Smooth muscle cell (in vitro differentiated cells): ENCODE measurements at regions not wholly inside any gene's neighbourhood (a gene's known extent, or its start where the extent isn't known, plus 50 kb on each side); places are given as distances from the start of the nearest gene placed in this dataset.
"Not testable (repeated sequence)": the region's sequence is repeated elsewhere in the genome, so short reads cannot be mapped to it uniquely, and the experiment has no call there.

ENCODE experiments used
- DNase-seq: peaks from one replicate; lab custom pipeline; 2025; ENCODE audit not compliant: unreplicated experiment; lab: John Stamatoyannopoulos, UW
- H2AFZ ChIP-seq: fragments of 200-600 bp; sonication (generic); 2 replicates; pipeline ENCODE4 v1.6.0; 2016; ENCODE audit warnings: antibody characterized with exemption, low read depth, mild to moderate bottlenecking
- H3F3A ChIP-seq: fragments of 200-600 bp; sonication (generic); 2 replicates; pipeline ENCODE4 v1.6.0; 2017; ENCODE audit warnings: antibody characterized with exemption, low read depth
- H3K27ac ChIP-seq: fragments of 200-600 bp; sonication (generic); 2 replicates; pipeline ENCODE4 v1.5.1; 2016; ENCODE audit warnings: low read depth, mild to moderate bottlenecking
- H3K27me3 ChIP-seq: fragments of 200-600 bp; sonication (generic); 2 replicates; pipeline ENCODE4 v1.6.1; 2016; ENCODE audit warnings: low read depth, mild to moderate bottlenecking
- H3K36me3 ChIP-seq: fragments of 200-600 bp; sonication (generic); 2 replicates; pipeline ENCODE4 v1.5.1; 2016; ENCODE audit warnings: low read depth
- H3K4me1 ChIP-seq: fragments of 200-600 bp; sonication (generic); 2 replicates; pipeline ENCODE4 v1.5.1; 2016; ENCODE audit warnings: low read depth
- H3K4me2 ChIP-seq: fragments of 200-600 bp; sonication (generic); 2 replicates; pipeline ENCODE4 v1.6.0; 2016; ENCODE audit warnings: mild to moderate bottlenecking
- H3K4me3 ChIP-seq: fragments of 200-600 bp; sonication (generic); 2 replicates; pipeline ENCODE4 v1.5.1; 2016; ENCODE audit warnings: mild to moderate bottlenecking
- H3K79me2 ChIP-seq: fragments of 200-600 bp; sonication (generic); 2 replicates; pipeline ENCODE4 v1.6.0; 2016; ENCODE audit warnings: low read depth, mild to moderate bottlenecking
- H3K9ac ChIP-seq: fragments of 200-600 bp; sonication (generic); 2 replicates; pipeline ENCODE4 v1.6.0; 2016; ENCODE audit warnings: low read depth
- H3K9me3 ChIP-seq: fragments of 200-600 bp; sonication (generic); replicated peaks from 2 replicates; pipeline ENCODE4 v1.5.1; 2016; ENCODE audit warnings: low read depth
- H4K20me1 ChIP-seq: fragments of 200-600 bp; sonication (generic); 2 replicates; pipeline ENCODE4 v1.6.0; 2016; ENCODE audit warnings: low read depth
- WGBS: methylation state at CpG from one replicate; pipeline ENCODE4 v1.1.7; 2016; ENCODE audit warnings: low lambda C conversion rate; 5-methylcytosine and 5-hydroxymethylcytosine counted together
- TF ChIP-seq, protein P1 (sequence below): fragments of 200-600 bp; sonication (generic); IDR thresholded peaks from 2 replicates; pipeline ENCODE4 v1.5.1; 2017; ENCODE audit warnings: borderline replicate concordance, mild to moderate bottlenecking, antibody characterized with exemption; ENCODE audit not compliant: insufficient read depth, poor library complexity, severe bottlenecking

DNA sequence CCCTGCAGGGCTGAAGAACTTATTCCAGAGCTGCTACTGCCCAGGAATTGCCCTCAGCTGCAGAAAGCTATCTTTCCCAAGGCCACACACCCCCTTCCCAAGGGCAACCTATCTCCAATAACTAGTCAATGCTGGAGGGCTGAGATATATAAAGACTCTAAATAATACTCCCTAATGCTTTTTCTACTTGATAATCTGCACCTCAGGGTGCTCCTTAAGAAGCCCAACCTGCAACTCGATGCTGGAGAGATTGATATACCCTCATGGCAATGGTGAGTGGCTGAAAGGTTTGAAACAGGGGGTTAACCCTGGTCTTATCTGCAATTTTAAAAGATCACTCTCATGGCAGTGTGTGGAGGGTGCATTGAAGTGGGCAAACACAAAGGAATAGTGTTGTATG, 142.7 kb upstream of the APC start:
- whole genome bisulfite sequencing, result 88% methylated on average over 1 of the region's 1 CpG
- H3K9ac ChIP-seq, result no peak overlapping the region
- H2AFZ ChIP-seq, result no peak overlapping the region
- no peaks in the 10 kb centered on the region for H3K36me3 ChIP-seq
- no peaks in the 10 kb centered on the region for H3K9me3 ChIP-seq
- no peak for DNase-seq
- H4K20me1 ChIP-seq, result no peaks in the 10 kb centered on the region
- no peaks in the 10 kb centered on the region for H3K79me2 ChIP-seq
- peaks cover 37% of the 10 kb centered on the region for H3K27me3 ChIP-seq
- no peak overlapping the region for H3K4me2 ChIP-seq
- TF ChIP-seq, protein P1, sequence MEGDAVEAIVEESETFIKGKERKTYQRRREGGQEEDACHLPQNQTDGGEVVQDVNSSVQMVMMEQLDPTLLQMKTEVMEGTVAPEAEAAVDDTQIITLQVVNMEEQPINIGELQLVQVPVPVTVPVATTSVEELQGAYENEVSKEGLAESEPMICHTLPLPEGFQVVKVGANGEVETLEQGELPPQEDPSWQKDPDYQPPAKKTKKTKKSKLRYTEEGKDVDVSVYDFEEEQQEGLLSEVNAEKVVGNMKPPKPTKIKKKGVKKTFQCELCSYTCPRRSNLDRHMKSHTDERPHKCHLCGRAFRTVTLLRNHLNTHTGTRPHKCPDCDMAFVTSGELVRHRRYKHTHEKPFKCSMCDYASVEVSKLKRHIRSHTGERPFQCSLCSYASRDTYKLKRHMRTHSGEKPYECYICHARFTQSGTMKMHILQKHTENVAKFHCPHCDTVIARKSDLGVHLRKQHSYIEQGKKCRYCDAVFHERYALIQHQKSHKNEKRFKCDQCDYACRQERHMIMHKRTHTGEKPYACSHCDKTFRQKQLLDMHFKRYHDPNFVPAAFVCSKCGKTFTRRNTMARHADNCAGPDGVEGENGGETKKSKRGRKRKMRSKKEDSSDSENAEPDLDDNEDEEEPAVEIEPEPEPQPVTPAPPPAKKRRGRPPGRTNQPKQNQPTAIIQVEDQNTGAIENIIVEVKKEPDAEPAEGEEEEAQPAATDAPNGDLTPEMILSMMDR, result no peak
- no peak overlapping the region for H3K4me3 ChIP-seq
- no peaks in the 10 kb centered on the region for H3F3A ChIP-seq
- no peaks in the 10 kb centered on the region for H3K4me1 ChIP-seq
- no peak overlapping the region for H3K27ac ChIP-seq

DNA sequence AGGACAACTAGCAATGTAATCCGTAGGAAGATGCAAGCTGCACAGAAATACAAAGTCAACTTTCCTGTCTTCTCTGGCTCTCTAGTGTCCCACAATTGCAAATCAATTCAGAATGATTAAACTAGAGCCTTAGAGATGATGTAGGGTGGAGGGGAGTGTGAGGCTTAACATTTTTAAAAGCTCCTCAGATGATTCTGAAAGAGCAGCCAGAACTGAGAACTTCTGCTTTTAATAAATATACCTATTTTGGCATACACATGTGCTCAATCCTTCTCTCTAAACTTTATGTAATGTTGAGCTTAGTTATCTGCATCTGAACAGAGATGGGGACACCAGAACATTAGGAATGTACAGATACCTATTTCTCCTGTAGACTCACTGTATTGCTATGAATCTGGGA, 139.9 kb upstream of the APC start:
- H3K4me3 ChIP-seq, result no peak overlapping the region
- H3K79me2 ChIP-seq, result no peaks in the 10 kb centered on the region
- WGBS, result 93% methylated on average over 1 of the region's 1 CpG
- no peaks in the 10 kb centered on the region for H3K9me3 ChIP-seq
- no peak overlapping the region for H2AFZ ChIP-seq
- H3K4me2 ChIP-seq, result no peak overlapping the region
- DNase-seq, result no peak
- H4K20me1 ChIP-seq, result no peaks in the 10 kb centered on the region
- H3K36me3 ChIP-seq, result no peaks in the 10 kb centered on the region
- H3K27me3 ChIP-seq, result peaks cover 37% of the 10 kb centered on the region
- H3K4me1 ChIP-seq, result no peaks in the 10 kb centered on the region
- no peak overlapping the region for H3K9ac ChIP-seq
- H3F3A ChIP-seq, result no peaks in the 10 kb centered on the region
- TF ChIP-seq, protein P1, result no peak
- no peak overlapping the region for H3K27ac ChIP-seq

DNA sequence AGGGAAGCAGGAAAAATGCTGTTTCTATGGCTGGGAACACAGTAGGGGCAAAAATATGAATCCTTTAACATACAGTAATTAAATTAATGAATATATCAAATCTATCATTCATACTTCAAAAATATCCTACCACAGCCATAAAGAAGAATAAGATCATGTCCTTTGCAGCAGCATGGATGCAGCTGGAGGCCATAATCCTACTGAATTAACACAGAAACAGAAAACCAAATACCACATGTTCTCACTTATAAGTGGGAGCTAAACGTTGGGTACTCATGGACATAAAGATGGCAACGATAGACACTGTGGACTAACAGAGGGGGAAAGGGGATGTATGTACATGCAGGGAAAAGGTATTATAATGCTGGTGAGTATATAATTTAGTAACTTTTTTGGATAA, 137.2 kb upstream of the APC start:
- H3K9me3 ChIP-seq, H3F3A ChIP-seq, H3K9ac ChIP-seq, H3K79me2 ChIP-seq, H3K4me2 ChIP-seq, H2AFZ ChIP-seq, H3K4me1 ChIP-seq, H3K4me3 ChIP-seq, H3K27ac ChIP-seq, H3K36me3 ChIP-seq, H4K20me1 ChIP-seq, DNase-seq: not testable (repeated sequence)
- 13% methylated on average over 2 of the region's 2 CpGs for WGBS
- H3K27me3 ChIP-seq, result peaks cover 41% of the 10 kb centered on the region

DNA sequence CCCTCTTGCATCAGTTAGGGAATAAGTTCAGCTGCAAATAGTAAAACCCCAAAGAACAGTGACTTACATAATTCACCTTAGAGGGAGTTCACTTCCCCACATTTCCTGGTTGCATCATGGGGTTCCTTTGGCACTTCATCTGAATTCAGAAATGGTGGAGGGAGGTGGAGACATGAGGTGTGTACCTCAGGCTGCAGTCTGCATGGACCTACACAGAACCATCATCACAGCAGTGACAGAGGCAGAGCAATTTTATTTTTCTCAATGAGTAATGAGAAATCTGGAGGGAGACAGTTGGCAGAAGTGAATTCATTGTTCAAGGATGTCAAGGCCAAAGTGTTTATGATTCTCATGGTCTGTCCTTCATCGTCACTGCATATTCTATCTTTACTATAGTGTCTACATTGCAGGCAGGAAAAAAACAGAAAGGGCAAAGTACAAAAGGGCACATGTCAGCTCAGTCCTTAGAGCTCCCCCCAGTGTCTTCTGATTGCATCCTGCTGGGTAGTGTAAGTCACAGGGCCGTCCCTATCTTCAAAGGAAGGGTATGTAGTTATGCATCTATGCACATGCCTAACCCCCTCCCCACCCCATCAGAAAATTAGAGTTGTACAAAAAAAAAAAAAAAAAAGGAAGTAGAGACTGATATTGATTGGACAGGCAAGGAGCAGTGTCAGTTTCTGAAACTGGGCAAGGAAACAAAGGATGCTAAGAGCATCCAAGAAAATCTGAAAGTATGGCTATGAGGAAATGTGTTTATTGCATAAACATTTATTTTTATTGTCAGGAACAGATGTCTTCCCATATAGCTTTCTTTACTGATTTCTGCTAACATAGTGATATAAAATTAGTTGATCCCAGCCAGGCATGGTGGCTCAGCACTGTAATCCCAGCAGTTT, 132.7 kb upstream of the APC start:
- Histone ChIP-seq H4K20me1 (no peaks in the 10 kb centered on the region), H3K4me3 (no peak overlapping the region), H2AFZ (no peak overlapping the region), H3K9ac (no peak overlapping the region), H3K27ac (no peak overlapping the region), H3K9me3 (no peaks in the 10 kb centered on the region), H3K36me3 (no peaks in the 10 kb centered on the region), H3K27me3 (peaks cover 9% of the 10 kb centered on the region), H3K79me2 (no peaks in the 10 kb centered on the region), H3K4me1 (no peaks in the 10 kb centered on the region), H3K4me2 (no peak overlapping the region), H3F3A (no peaks in the 10 kb centered on the region)
- no peak for DNase-seq
- 39% methylated on average over 2 of the region's 2 CpGs for WGBS
- TF ChIP-seq, protein P1, result no peak
